Endodermal cell (in vitro differentiated cells): ENCODE measurements at regions not wholly inside any gene's neighbourhood (a gene's known extent, or its start where the extent isn't known, plus 50 kb on each side); places are given as distances from the start of the nearest gene placed in this dataset.
A peak's percentile ranks its signal among the peaks of the same experiment; 100 is the strongest.

Experiments used
- DNase-seq: peaks from one replicate; pipeline ENCODE4 v3.0.0-alpha.2; 2017
- H3K27ac ChIP-seq: 2 replicates; pipeline ENCODE4 v1.5.1; 2013; ENCODE audit warnings: mild to moderate bottlenecking, low read depth, low read length, moderate library complexity
- H3K27me3 ChIP-seq: 2 replicates; pipeline ENCODE4 v1.6.1; 2013; ENCODE audit warnings: mild to moderate bottlenecking, low read length, moderate library complexity; ENCODE audit not compliant: insufficient read depth, control insufficient read depth, poor library complexity, severe bottlenecking
- H3K36me3 ChIP-seq: 2 replicates; pipeline ENCODE4 v1.7.0; 2013; ENCODE audit warnings: mild to moderate bottlenecking, low read length, moderate library complexity; ENCODE audit not compliant: control insufficient read depth, insufficient read depth
- H3K4me1 ChIP-seq: one replicate; pipeline ENCODE4 v1.7.0; 2013; ENCODE audit warnings: low read length; ENCODE audit not compliant: control insufficient read depth, insufficient read depth
- H3K4me3 ChIP-seq: 2 replicates; pipeline ENCODE4 v1.5.1; 2013; ENCODE audit warnings: mild to moderate bottlenecking, low read length, moderate library complexity
- H3K9ac ChIP-seq: 2 replicates; pipeline ENCODE4 v1.6.1; 2013; ENCODE audit warnings: mild to moderate bottlenecking, low read length, moderate library complexity; ENCODE audit not compliant: poor library complexity, severe bottlenecking; ENCODE audit errors: extremely low read depth
- H3K9me3 ChIP-seq: 2 replicates; pipeline ENCODE4 v1.6.1; 2013; ENCODE audit warnings: mild to moderate bottlenecking, low read length, moderate library complexity; ENCODE audit not compliant: control insufficient read depth
- H3K27ac Mint-ChIP-seq: 2 replicates; pipeline ENCODE4 v1.8.0; 2020; ENCODE audit warnings: mixed read lengths
- H3K27me3 Mint-ChIP-seq: 2 replicates; pipeline ENCODE4 v1.8.0; 2021; ENCODE audit warnings: mild to moderate bottlenecking, mixed read lengths; ENCODE audit not compliant: insufficient read depth
- H3K36me3 Mint-ChIP-seq: 2 replicates; pipeline ENCODE4 v1.8.0; 2020; ENCODE audit warnings: low read depth, mixed read lengths
- H3K4me1 Mint-ChIP-seq: 2 replicates; pipeline ENCODE4 v1.8.0; 2020; ENCODE audit warnings: mixed read lengths
- H3K4me3 Mint-ChIP-seq: 2 replicates; pipeline ENCODE4 v1.8.0; 2020; ENCODE audit warnings: mild to moderate bottlenecking, moderate library complexity, mixed read lengths
- H3K9me3 Mint-ChIP-seq: 2 replicates; pipeline ENCODE4 v1.8.0; 2020; ENCODE audit warnings: mild to moderate bottlenecking, mixed read lengths
- CTCF ChIP-seq: fragments of 200-600 bp; sonication (generic); conservative IDR thresholded peaks from 2 replicates; pipeline ENCODE4 v1.5.0; 2021; ENCODE audit warnings: antibody characterized with exemption, mild to moderate bottlenecking
- WGBS, 2 experiments: methylation state at CpG; one replicate each; pipeline versions ENCODE4 v1.1.5 to v1.1.7; 2013; ENCODE audit warnings: missing lambda C conversion rate in 2 of 2, mixed read lengths in 1 of 2; ENCODE audit not compliant: insufficient coverage in 1 of 2, insufficient read length in 1 of 2; 5-methylcytosine and 5-hydroxymethylcytosine counted together

GRCh38 chr18:78902795-78903435 is 76.7 kb upstream of the SALL3 start:
- H3K9ac ChIP-seq: no peak overlapping the region
- no peaks in the 10 kb centered on the region for H3K27me3 ChIP-seq
- no peak overlapping the region for H3K27ac Mint-ChIP-seq
- DNase-seq: peak; percentile 33
- H3K9me3 ChIP-seq: no peaks in the 10 kb centered on the region
- TF ChIP-seq CTCF: no peak
- H3K27ac ChIP-seq: no peak overlapping the region
- no peak overlapping the region for H3K4me3 Mint-ChIP-seq
- 86 to 91% methylated on average over 4 to 11 of the region's 11 CpGs for WGBS, 2 experiments
- no peaks in the 10 kb centered on the region for H3K27me3 Mint-ChIP-seq
- H3K4me1 Mint-ChIP-seq: no peaks in the 10 kb centered on the region
- no peaks in the 10 kb centered on the region for H3K36me3 Mint-ChIP-seq
- no peaks in the 10 kb centered on the region for H3K4me1 ChIP-seq
- no peak overlapping the region for H3K4me3 ChIP-seq
- H3K36me3 ChIP-seq: no peaks in the 10 kb centered on the region
- no peaks in the 10 kb centered on the region for H3K9me3 Mint-ChIP-seq

DNA sequence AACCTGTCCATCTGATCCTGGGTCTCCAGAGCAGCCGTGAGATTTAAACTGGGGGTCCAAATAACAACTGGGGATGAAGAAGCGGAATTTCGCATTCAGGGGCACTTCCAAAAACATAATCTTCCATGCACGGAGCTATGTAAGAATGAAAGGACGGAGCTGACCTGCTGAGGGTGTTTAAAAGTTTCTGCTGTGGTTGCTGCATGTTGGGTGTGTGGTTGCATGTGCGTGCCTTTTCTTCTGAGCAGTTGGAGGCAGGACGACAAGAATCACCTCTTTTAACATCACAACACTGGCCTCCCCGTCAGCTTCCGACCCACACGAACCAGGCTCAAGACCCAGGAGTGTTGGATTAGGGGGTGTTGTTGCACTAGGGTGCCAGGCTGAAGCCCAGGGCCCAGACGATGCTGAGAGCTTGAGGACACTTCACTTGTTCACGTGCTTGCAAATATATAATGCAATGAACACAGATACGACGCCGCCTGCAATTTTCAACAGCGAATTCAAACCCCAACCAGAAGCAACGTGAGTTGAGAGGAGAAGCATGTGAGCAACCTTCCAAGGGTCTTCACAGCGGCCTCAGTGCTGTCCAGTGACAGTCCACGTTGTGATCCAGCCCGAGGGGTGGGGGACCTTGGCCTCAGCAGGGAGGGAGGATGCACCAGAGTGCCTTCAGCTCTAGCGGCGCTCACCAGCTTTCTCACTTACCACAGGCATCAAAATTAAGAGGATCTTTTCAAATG is 76.0 kb upstream of the SALL3 start:
- no peak overlapping the region for H3K4me3 ChIP-seq
- 81 to 85% methylated on average over 13 to 20 of the region's 22 CpGs for WGBS, 2 experiments
- H3K9me3 Mint-ChIP-seq: no peaks in the 10 kb centered on the region

DNA sequence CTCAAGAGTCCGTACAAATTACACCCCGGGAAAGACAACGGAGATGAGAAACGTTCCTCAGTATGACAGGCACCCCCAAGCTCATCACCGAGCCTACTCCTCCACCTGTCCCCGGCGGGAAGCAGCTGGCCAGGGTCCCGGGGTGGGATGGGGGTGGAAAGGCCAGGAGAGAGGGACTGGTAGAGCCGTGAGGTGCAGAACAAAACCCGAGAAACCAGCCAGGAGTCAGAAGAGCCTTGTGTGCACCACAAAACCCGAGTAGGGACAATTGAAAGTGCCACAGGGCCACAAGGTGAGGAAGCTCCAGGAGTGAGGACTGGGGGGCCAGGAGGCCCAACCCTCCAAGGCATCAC is 75.5 kb upstream of the SALL3 start:
- H3K4me3 Mint-ChIP-seq: no peak overlapping the region
- H3K27me3 ChIP-seq: no peaks in the 10 kb centered on the region
- no peaks in the 10 kb centered on the region for H3K4me1 ChIP-seq
- H3K9me3 Mint-ChIP-seq: no peaks in the 10 kb centered on the region
- DNase-seq: peak; percentile 23
- WGBS, 2 experiments: 88 to 92% methylated on average over 2 to 11 of the region's 11 CpGs
- TF ChIP-seq CTCF: no peak
- no peak overlapping the region for H3K9ac ChIP-seq
- no peak overlapping the region for H3K4me3 ChIP-seq
- H3K27ac ChIP-seq: no peak overlapping the region
- no peaks in the 10 kb centered on the region for H3K9me3 ChIP-seq
- H3K4me1 Mint-ChIP-seq: no peaks in the 10 kb centered on the region
- no peaks in the 10 kb centered on the region for H3K36me3 Mint-ChIP-seq
- H3K27ac Mint-ChIP-seq: no peak overlapping the region
- no peaks in the 10 kb centered on the region for H3K36me3 ChIP-seq
- no peaks in the 10 kb centered on the region for H3K27me3 Mint-ChIP-seq

More for the DNA sequence above, 76.0 kb upstream of the SALL3 start:
- Histone ChIP-seq H3K27me3 (no peaks in the 10 kb centered on the region), H3K9ac (no peak overlapping the region), H3K9me3 (no peaks in the 10 kb centered on the region), H3K36me3 (no peaks in the 10 kb centered on the region), H3K27ac (no peak overlapping the region), H3K4me1 (no peaks in the 10 kb centered on the region)
- Mint-ChIP-seq H3K4me3 (no peak overlapping the region), H3K4me1 (no peaks in the 10 kb centered on the region), H3K27ac (no peak overlapping the region), H3K36me3 (no peaks in the 10 kb centered on the region), H3K27me3 (no peaks in the 10 kb centered on the region)
- DNase-seq: peak; percentile 33
- TF ChIP-seq CTCF: no peak
